Thymus (tissue), 11 donors: ENCODE measurements at regions not wholly inside any gene's neighbourhood (a gene's known extent, or its start where the extent isn't known, plus 50 kb on each side); places are given as distances from the start of the nearest gene placed in this dataset.

Experiments used
- DNase-seq, 9 donors: peaks; one replicate each; pipeline ENCODE4 v3.0.0-alpha.2; 2013; ENCODE audit warnings: low spot score in 9 of 9, low read depth in 6 of 9, missing footprints in 1 of 9
- H3K27ac ChIP-seq, 2 donors: one replicate each; pipeline ENCODE4 v1.5.1; 2013; ENCODE audit warnings: control low read depth in 1 of 2, low read depth in 1 of 2, low read length in 1 of 2, mild to moderate bottlenecking in 1 of 2, moderate library complexity in 1 of 2
- H3K27me3 ChIP-seq, 2 donors: one replicate each; pipeline ENCODE4 v1.5.1; 2013; ENCODE audit warnings: low read length in 1 of 2; ENCODE audit not compliant: control insufficient read depth in 2 of 2, insufficient read depth in 1 of 2
- H3K36me3 ChIP-seq, 2 donors: one replicate each; pipeline ENCODE4 v1.5.1; 2013; ENCODE audit warnings: low read length in 1 of 2, mild to moderate bottlenecking in 1 of 2, moderate library complexity in 1 of 2; ENCODE audit not compliant: control insufficient read depth in 2 of 2, insufficient read depth in 2 of 2
- H3K4me1 ChIP-seq, 2 donors: one replicate each; pipeline ENCODE4 v1.5.1; 2013; ENCODE audit warnings: low read length in 2 of 2; ENCODE audit not compliant: control insufficient read depth in 2 of 2, insufficient read depth in 2 of 2
- H3K4me3 ChIP-seq, 2 donors: one replicate each; pipeline ENCODE4 v1.5.1; 2013; ENCODE audit warnings: low read length in 2 of 2, control low read depth in 1 of 2, mild to moderate bottlenecking in 1 of 2
- H3K9me3 ChIP-seq, 2 donors: one replicate each; pipeline ENCODE4 v1.5.1; 2013; ENCODE audit warnings: low read length in 1 of 2, mild to moderate bottlenecking in 1 of 2; ENCODE audit not compliant: control insufficient read depth in 2 of 2, insufficient read depth in 1 of 2
- WGBS: extraction: QIAGEN DNeasy Blood & Tissue Kit; methylation state at CpG from one replicate; pipeline ENCODE4 v1.1.7; 2013; 5-methylcytosine and 5-hydroxymethylcytosine counted together
- donor health status: healthy.

- 72% methylated on average over 6 of the region's 6 CpGs for WGBS
- Histone ChIP-seq H3K27ac (no peak overlapping the region), H3K27me3 (no peaks in the 10 kb centered on the region), H3K4me3 (no peak overlapping the region), H3K9me3 (no peaks in the 10 kb centered on the region), H3K36me3 (no peaks in the 10 kb centered on the region), H3K4me1 (no peaks in the 10 kb centered on the region)
- no peak for DNase-seq
These were observed 536.0 kb upstream of the C16orf82 start for GRCh38 chr16:26530584-26531289.

- no peaks in the 10 kb centered on the region for H3K4me1 ChIP-seq
- H3K27ac ChIP-seq, result no peak overlapping the region
- WGBS, result 77% methylated on average over 4 of the region's 4 CpGs
- no peaks in the 10 kb centered on the region for H3K36me3 ChIP-seq
- H3K4me3 ChIP-seq, result no peak overlapping the region
- H3K9me3 ChIP-seq, result no peaks in the 10 kb centered on the region
- no peaks in the 10 kb centered on the region for H3K27me3 ChIP-seq
- no peak for DNase-seq
These were observed 535.4 kb upstream of the C16orf82 start for GRCh38 chr16:26531290-26531730.

GRCh38 chr16:26532456-26532855, 534.3 kb upstream of the C16orf82 start:
- Histone ChIP-seq H3K4me3 (no peak overlapping the region), H3K27ac (no peak overlapping the region), H3K27me3 (no peaks in the 10 kb centered on the region), H3K4me1 (no peaks in the 10 kb centered on the region), H3K9me3 (no peaks in the 10 kb centered on the region), H3K36me3 (no peaks in the 10 kb centered on the region)
- 94% methylated on average over 1 of the region's 1 CpG for WGBS
- DNase-seq, result no peak

GRCh38 chr16:26542198-26542597, 524.5 kb upstream of the C16orf82 start:
- Histone ChIP-seq H3K27ac (no peak overlapping the region), H3K4me3 (no peak overlapping the region), H3K27me3 (no peaks in the 10 kb centered on the region), H3K36me3 (no peaks in the 10 kb centered on the region), H3K4me1 (no peaks in the 10 kb centered on the region), H3K9me3 (no peaks in the 10 kb centered on the region)
- 97% methylated on average over 5 of the region's 5 CpGs for WGBS
- DNase-seq, result no peak

- Histone ChIP-seq H3K9me3 (no peaks in the 10 kb centered on the region), H3K4me1 (no peaks in the 10 kb centered on the region), H3K4me3 (no peak overlapping the region), H3K27me3 (no peaks in the 10 kb centered on the region), H3K36me3 (no peaks in the 10 kb centered on the region), H3K27ac (no peak overlapping the region)
- 89% methylated on average over 2 of the region's 2 CpGs for WGBS
- DNase-seq, result no peak
These were observed 520.2 kb upstream of the C16orf82 start for GRCh38 chr16:26546573-26546972.

- Histone ChIP-seq H3K27me3 (no peaks in the 10 kb centered on the region), H3K4me1 (no peaks in the 10 kb centered on the region), H3K4me3 (no peak overlapping the region), H3K36me3 (no peaks in the 10 kb centered on the region), H3K9me3 (no peaks in the 10 kb centered on the region), H3K27ac (no peak overlapping the region)
- WGBS, result 85% methylated on average over 2 of the region's 2 CpGs
- no peak for DNase-seq
These were observed 519.0 kb upstream of the C16orf82 start for GRCh38 chr16:26547681-26548080.

- DNase-seq, result no peak
- Histone ChIP-seq H3K4me1 (no peaks in the 10 kb centered on the region), H3K4me3 (no peak overlapping the region), H3K9me3 (no peaks in the 10 kb centered on the region), H3K27ac (no peak overlapping the region), H3K27me3 (no peaks in the 10 kb centered on the region), H3K36me3 (no peaks in the 10 kb centered on the region)
- WGBS, result 45% methylated on average over 3 of the region's 3 CpGs
These were observed 516.6 kb upstream of the C16orf82 start for GRCh38 chr16:26550111-26550610.

GRCh38 chr16:26554030-26554429, 512.7 kb upstream of the C16orf82 start:
- Histone ChIP-seq H3K27ac (no peak overlapping the region), H3K36me3 (no peaks in the 10 kb centered on the region), H3K9me3 (no peaks in the 10 kb centered on the region), H3K4me3 (no peak overlapping the region), H3K27me3 (no peaks in the 10 kb centered on the region), H3K4me1 (no peaks in the 10 kb centered on the region)
- DNase-seq, result no peak
- WGBS, result 95% methylated on average over 3 of the region's 3 CpGs

GRCh38 chr16:26561303-26561702, 505.4 kb upstream of the C16orf82 start:
- Histone ChIP-seq H3K9me3 (no peaks in the 10 kb centered on the region), H3K27ac (no peak overlapping the region), H3K36me3 (no peaks in the 10 kb centered on the region), H3K4me1 (no peaks in the 10 kb centered on the region), H3K4me3 (no peak overlapping the region), H3K27me3 (no peaks in the 10 kb centered on the region)
- WGBS, result 93% methylated on average over 6 of the region's 6 CpGs
- DNase-seq, result no peak
